HG03103 (cell line): ENCODE measurements at regions not wholly inside any gene's neighbourhood (a gene's known extent, or its start where the extent isn't known, plus 50 kb on each side); places are given as distances from the start of the nearest gene placed in this dataset.

Experiments
- ATAC-seq: cut with Tn5 transposase; IDR thresholded peaks from one replicate; pipeline ENCODE4 v1.9.1; 2021; ENCODE audit warnings: low read depth; ENCODE audit not compliant: unreplicated experiment

- no peak for ATAC-seq
These were observed 204.1 kb upstream of the ZNF536 start for GRCh38 chr19:30167976-30168635.

- ATAC-seq = no peak
These were observed 203.4 kb upstream of the ZNF536 start for GRCh38 chr19:30168760-30169159.

- ATAC-seq = no peak
These were observed 202.8 kb upstream of the ZNF536 start for GRCh38 chr19:30169196-30169900.

GRCh38 chr19:30170081-30170480 lies 202.1 kb upstream of the ZNF536 start:
- no peak for ATAC-seq

GRCh38 chr19:30170495-30171137 lies 201.6 kb upstream of the ZNF536 start:
- no peak for ATAC-seq

- no peak for ATAC-seq
These were observed 201.0 kb upstream of the ZNF536 start for GRCh38 chr19:30171138-30171635.

- no peak for ATAC-seq
These were observed 200.2 kb upstream of the ZNF536 start for GRCh38 chr19:30171795-30172612.

GRCh38 chr19:30172613-30173242 lies 199.5 kb upstream of the ZNF536 start:
- no peak for ATAC-seq

GRCh38 chr19:30173593-30174356 lies 198.4 kb upstream of the ZNF536 start:
- ATAC-seq = no peak

- ATAC-seq = no peak
These were observed 197.9 kb upstream of the ZNF536 start for GRCh38 chr19:30174357-30174645.

GRCh38 chr19:30174791-30175190 lies 197.4 kb upstream of the ZNF536 start:
- ATAC-seq = no peak

GRCh38 chr19:30175987-30176386 lies 196.2 kb upstream of the ZNF536 start:
- no peak for ATAC-seq

- no peak for ATAC-seq
These were observed 193.3 kb upstream of the ZNF536 start for GRCh38 chr19:30178721-30179402.

- ATAC-seq = no peak
These were observed 191.5 kb upstream of the ZNF536 start for GRCh38 chr19:30180691-30181090.

- ATAC-seq = no peak
These were observed 188.2 kb upstream of the ZNF536 start for GRCh38 chr19:30183807-30184490.

- no peak for ATAC-seq
These were observed 170.1 kb upstream of the ZNF536 start for GRCh38 chr19:30202060-30202600.

GRCh38 chr19:30204721-30205120 lies 167.5 kb upstream of the ZNF536 start:
- no peak for ATAC-seq

GRCh38 chr19:30206187-30206586 lies 166.0 kb upstream of the ZNF536 start:
- ATAC-seq = no peak
